ENCODE measurements at regions not wholly inside any gene's neighbourhood (a gene's known extent, or its start where the extent isn't known, plus 50 kb on each side); places are given as distances from the start of the nearest gene placed in this dataset.

DNA sequence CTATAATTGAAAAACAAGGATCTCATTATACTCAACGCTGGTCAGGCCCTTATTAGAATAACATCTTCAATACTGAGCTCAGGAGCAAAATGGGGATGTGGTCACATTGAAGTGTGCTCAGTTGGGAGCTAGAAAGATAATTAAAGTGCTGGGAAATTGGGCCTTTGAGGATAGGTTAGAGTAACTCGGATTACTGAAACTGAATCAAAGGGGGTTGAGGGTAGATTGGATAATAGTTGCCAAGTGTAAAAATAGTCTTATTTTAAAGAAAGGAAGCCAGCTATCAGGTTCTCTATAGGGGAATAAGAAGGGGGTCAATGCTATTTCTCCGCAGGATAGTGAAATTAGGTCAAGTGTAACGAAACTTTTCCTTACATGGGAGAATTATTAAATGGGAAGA is 391.0 kb upstream of the PTPRD start:
- no peak overlapping the region for H3K4me3 ChIP-seq (ENCODE audit: insufficient read length, low read depth)
- no peak for DNase-seq (ENCODE audit: low read depth, low spot score)
- no peaks in the 10 kb centered on the region for H3K27me3 ChIP-seq (ENCODE audit: insufficient read depth, insufficient read length)
- H3K36me3 ChIP-seq (ENCODE audit: insufficient read depth, insufficient read length, low read length), result no peaks in the 10 kb centered on the region
- TF ChIP-seq SUZ12 (IDR thresholded peaks at IDR 0.05; ENCODE audit: extremely low read depth, insufficient read depth, insufficient read length), result no peak
- TF ChIP-seq ZNF274 (IDR thresholded peaks at IDR 0.05; ENCODE audit: low read depth, low read length), result no peak
- no peak for TF ChIP-seq YY1 (IDR thresholded peaks at IDR 0.05; ENCODE audit: insufficient read depth, insufficient read length)
- H3K4me1 ChIP-seq (ENCODE audit: insufficient read depth, insufficient read length), result no peaks in the 10 kb centered on the region
- H3K9ac ChIP-seq (ENCODE audit: insufficient read length, low read depth), result no peak overlapping the region
- H3K9me3 ChIP-seq (ENCODE audit: insufficient read depth, low read length), result 0 out of 2 replicates have a peak, but pooled peaks cover 6% of the 10 kb centered on the region

GRCh38 chr9:11011696-11012095 is 398.9 kb upstream of the PTPRD start:
- no peaks in the 10 kb centered on the region for H3K36me3 ChIP-seq (ENCODE audit: insufficient read depth, insufficient read length, low read length)
- TF ChIP-seq YY1 (IDR thresholded peaks at IDR 0.05; ENCODE audit: insufficient read depth, insufficient read length) (no peak), ZNF274 (IDR thresholded peaks at IDR 0.05; ENCODE audit: low read depth, low read length) (no peak), SUZ12 (IDR thresholded peaks at IDR 0.05; ENCODE audit: extremely low read depth, insufficient read depth, insufficient read length) (no peak)
- no peaks in the 10 kb centered on the region for H3K27me3 ChIP-seq (ENCODE audit: insufficient read depth, insufficient read length)
- no peaks in the 10 kb centered on the region for H3K4me1 ChIP-seq (ENCODE audit: insufficient read depth, insufficient read length)
- DNase-seq (ENCODE audit: low read depth, low spot score), result no peak
- H3K9me3 ChIP-seq (ENCODE audit: insufficient read depth, low read length), result 0 out of 2 replicates have a peak, but pooled peaks cover 6% of the 10 kb centered on the region
- no peak overlapping the region for H3K4me3 ChIP-seq (ENCODE audit: insufficient read length, low read depth)
- no peak overlapping the region for H3K9ac ChIP-seq (ENCODE audit: insufficient read length, low read depth)

DNA sequence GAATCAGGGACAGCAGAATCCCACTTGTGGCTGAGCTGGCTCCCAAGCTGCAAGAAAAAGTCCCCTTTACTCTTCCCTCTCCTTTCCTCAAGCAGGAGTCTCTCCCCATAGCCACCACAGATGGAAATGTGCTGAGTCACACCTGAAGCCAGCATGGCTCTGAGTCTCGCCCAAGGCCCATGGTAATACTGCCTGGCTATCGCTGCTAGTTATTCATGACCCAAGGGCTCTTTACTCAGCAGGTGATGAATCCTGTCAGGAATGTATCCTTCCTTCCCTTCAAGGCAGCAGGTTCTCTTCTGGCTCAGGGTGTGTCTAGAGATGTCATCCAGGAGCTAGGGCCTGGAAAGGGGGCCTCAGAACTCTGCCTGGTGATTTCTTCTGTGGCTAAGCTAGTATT is 403.3 kb upstream of the PTPRD start:
- Histone ChIP-seq H3K9ac (ENCODE audit: insufficient read length, low read depth) (no peak overlapping the region), H3K9me3 (ENCODE audit: insufficient read depth, low read length) (no peaks in the 10 kb centered on the region), H3K36me3 (ENCODE audit: insufficient read depth, insufficient read length, low read length) (no peaks in the 10 kb centered on the region), H3K4me1 (ENCODE audit: insufficient read depth, insufficient read length) (no peaks in the 10 kb centered on the region), H3K27me3 (ENCODE audit: insufficient read depth, insufficient read length) (no peaks in the 10 kb centered on the region), H3K4me3 (ENCODE audit: insufficient read length, low read depth) (no peak overlapping the region)
- TF ChIP-seq ZNF274 (IDR thresholded peaks at IDR 0.05; ENCODE audit: low read depth, low read length) (no peak), YY1 (IDR thresholded peaks at IDR 0.05; ENCODE audit: insufficient read depth, insufficient read length) (no peak), SUZ12 (IDR thresholded peaks at IDR 0.05; ENCODE audit: extremely low read depth, insufficient read depth, insufficient read length) (no peak)
- no peak for DNase-seq (ENCODE audit: low read depth, low spot score)

- Histone ChIP-seq H3K4me3 (ENCODE audit: insufficient read length, low read depth) (no peak overlapping the region), H3K9me3 (ENCODE audit: insufficient read depth, low read length) (no peaks in the 10 kb centered on the region), H3K27me3 (ENCODE audit: insufficient read depth, insufficient read length) (no peaks in the 10 kb centered on the region), H3K36me3 (ENCODE audit: insufficient read depth, insufficient read length, low read length) (no peaks in the 10 kb centered on the region), H3K9ac (ENCODE audit: insufficient read length, low read depth) (no peak overlapping the region), H3K4me1 (ENCODE audit: insufficient read depth, insufficient read length) (no peaks in the 10 kb centered on the region)
- DNase-seq (ENCODE audit: low read depth, low spot score), result no peak
- TF ChIP-seq ZNF274 (IDR thresholded peaks at IDR 0.05; ENCODE audit: low read depth, low read length) (no peak), SUZ12 (IDR thresholded peaks at IDR 0.05; ENCODE audit: extremely low read depth, insufficient read depth, insufficient read length) (no peak), YY1 (IDR thresholded peaks at IDR 0.05; ENCODE audit: insufficient read depth, insufficient read length) (no peak)
These were observed 410.4 kb upstream of the PTPRD start for GRCh38 chr9:11023201-11023600.

DNA sequence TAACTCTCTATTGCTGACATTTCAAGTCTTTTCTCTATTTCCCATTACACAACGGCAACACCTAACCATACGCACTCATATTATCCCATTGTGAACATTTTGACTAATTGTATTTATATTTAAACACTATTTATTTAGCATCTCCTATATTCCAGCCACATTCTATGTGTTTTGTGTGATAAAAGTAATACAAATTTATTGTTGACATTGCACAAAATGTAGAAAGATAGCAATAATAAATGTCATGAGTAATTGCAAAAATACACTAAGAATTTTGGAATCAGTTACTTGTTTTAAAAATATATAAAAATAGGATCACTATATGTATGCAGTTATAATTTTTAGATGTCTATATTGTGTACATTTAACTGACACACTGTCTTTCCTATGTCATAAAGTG is 413.0 kb upstream of the PTPRD start:
- Histone ChIP-seq H3K36me3 (ENCODE audit: insufficient read depth, insufficient read length, low read length) (no peaks in the 10 kb centered on the region), H3K4me3 (ENCODE audit: insufficient read length, low read depth) (no peak overlapping the region), H3K9ac (ENCODE audit: insufficient read length, low read depth) (no peak overlapping the region), H3K27me3 (ENCODE audit: insufficient read depth, insufficient read length) (no peaks in the 10 kb centered on the region), H3K9me3 (ENCODE audit: insufficient read depth, low read length) (no peaks in the 10 kb centered on the region), H3K4me1 (ENCODE audit: insufficient read depth, insufficient read length) (no peaks in the 10 kb centered on the region)
- no peak for DNase-seq (ENCODE audit: low read depth, low spot score)
- TF ChIP-seq SUZ12 (IDR thresholded peaks at IDR 0.05; ENCODE audit: extremely low read depth, insufficient read depth, insufficient read length) (no peak), YY1 (IDR thresholded peaks at IDR 0.05; ENCODE audit: insufficient read depth, insufficient read length) (no peak), ZNF274 (IDR thresholded peaks at IDR 0.05; ENCODE audit: low read depth, low read length) (no peak)

GRCh38 chr9:11038366-11038765 is 425.6 kb upstream of the PTPRD start:
- Histone ChIP-seq H3K36me3 (ENCODE audit: insufficient read depth, insufficient read length, low read length) (no peaks in the 10 kb centered on the region), H3K27me3 (ENCODE audit: insufficient read depth, insufficient read length) (no peaks in the 10 kb centered on the region), H3K9ac (ENCODE audit: insufficient read length, low read depth) (no peak overlapping the region), H3K4me1 (ENCODE audit: insufficient read depth, insufficient read length) (no peaks in the 10 kb centered on the region), H3K9me3 (ENCODE audit: insufficient read depth, low read length) (0 out of 2 replicates have a peak, but pooled peaks cover 4% of the 10 kb centered on the region), H3K4me3 (ENCODE audit: insufficient read length, low read depth) (no peak overlapping the region)
- TF ChIP-seq SUZ12 (IDR thresholded peaks at IDR 0.05; ENCODE audit: extremely low read depth, insufficient read depth, insufficient read length) (no peak), ZNF274 (IDR thresholded peaks at IDR 0.05; ENCODE audit: low read depth, low read length) (no peak), YY1 (IDR thresholded peaks at IDR 0.05; ENCODE audit: insufficient read depth, insufficient read length) (no peak)
- no peak for DNase-seq (ENCODE audit: low read depth, low spot score)

DNA sequence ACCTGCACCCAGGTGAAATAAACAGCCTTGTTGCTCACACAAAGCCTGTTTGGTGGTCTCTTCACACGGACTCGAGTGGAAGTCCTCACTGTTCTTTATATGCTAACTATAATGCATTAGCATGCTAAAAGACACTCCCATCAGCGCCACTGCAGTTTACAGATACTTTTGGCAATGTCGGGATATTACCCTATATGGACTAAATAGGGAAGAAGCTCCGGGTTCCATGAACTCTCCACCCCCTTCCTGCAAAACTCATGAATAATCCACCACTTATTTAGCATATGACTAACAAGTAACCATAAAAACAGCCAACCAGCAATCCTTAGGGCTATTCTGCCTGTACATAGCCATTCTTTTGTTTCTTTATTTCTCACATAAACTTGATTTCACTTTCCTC is 426.2 kb upstream of the PTPRD start:
- Histone ChIP-seq H3K9me3 (ENCODE audit: insufficient read depth, low read length) (0 out of 2 replicates have a peak, but pooled peaks cover 4% of the 10 kb centered on the region), H3K4me1 (ENCODE audit: insufficient read depth, insufficient read length) (no peaks in the 10 kb centered on the region), H3K27me3 (ENCODE audit: insufficient read depth, insufficient read length) (no peaks in the 10 kb centered on the region), H3K4me3 (ENCODE audit: insufficient read length, low read depth) (no peak overlapping the region), H3K36me3 (ENCODE audit: insufficient read depth, insufficient read length, low read length) (no peaks in the 10 kb centered on the region), H3K9ac (ENCODE audit: insufficient read length, low read depth) (no peak overlapping the region)
- DNase-seq (ENCODE audit: low read depth, low spot score), result no peak
- TF ChIP-seq SUZ12 (IDR thresholded peaks at IDR 0.05; ENCODE audit: extremely low read depth, insufficient read depth, insufficient read length) (no peak), ZNF274 (IDR thresholded peaks at IDR 0.05; ENCODE audit: low read depth, low read length) (no peak), YY1 (IDR thresholded peaks at IDR 0.05; ENCODE audit: insufficient read depth, insufficient read length) (no peak)
